Body of pancreas (tissue), 4 donors: ENCODE measurements at regions not wholly inside any gene's neighbourhood (a gene's known extent, or its start where the extent isn't known, plus 50 kb on each side); places are given as distances from the start of the nearest gene placed in this dataset.

Experiments used
- ATAC-seq: fragments of 150-250 bp; one replicate; pipeline ENCODE4 v1.9.1; 2016
- DNase-seq, 4 donors: peaks; one replicate each; pipeline ENCODE4 v3.0.0-alpha.2; 2019
- H3K27ac ChIP-seq, 4 donors: fragments of 200-600 bp; sonication (generic); 1 replicate in 3 of 4; 2 replicates in 1 of 4; pipeline versions ENCODE4 v1.5.1 to v1.6.1; 2016 to 2019; ENCODE audit warnings: mild to moderate bottlenecking in 1 of 4, mixed read lengths in 1 of 4, moderate library complexity in 1 of 4
- H3K27me3 ChIP-seq, 2 donors: fragments of 200-600 bp; sonication (generic); one replicate each; pipeline ENCODE4 v1.6.0; 2016; ENCODE audit warnings: mild to moderate bottlenecking in 1 of 2
- H3K36me3 ChIP-seq, 2 donors: fragments of 200-600 bp; sonication (generic); replicated peaks in 1 of 2; 2 replicates each; pipeline ENCODE4 v1.5.1; 2016; ENCODE audit warnings: low read depth in 2 of 2; ENCODE audit not compliant: insufficient read depth in 1 of 2
- H3K4me1 ChIP-seq: fragments of 200-600 bp; sonication (generic); one replicate; pipeline ENCODE4 v1.6.0; 2016
- H3K4me3 ChIP-seq, 2 donors: fragments of 200-600 bp; sonication (generic); 1 replicate in 1 of 2; 2 replicates in 1 of 2; pipeline ENCODE4 v1.5.1; 2016 to 2019
- H3K9me3 ChIP-seq, 3 donors: fragments of 200-600 bp; sonication (generic); 1 replicate in 2 of 3; 2 replicates in 1 of 3; pipeline ENCODE4 v1.5.1; 2016
- POLR2A ChIP-seq, 3 donors: fragments of 450-650 bp; IDR thresholded peaks; one replicate each; pipeline ENCODE4 v1.6.1; 2016; ENCODE audit warnings: antibody characterized with exemption in 3 of 3, mild to moderate bottlenecking in 2 of 3
- WGBS, 2 donors: methylation state at CpG; one replicate each; pipeline ENCODE4 v1.1.5; 2017; 5-methylcytosine and 5-hydroxymethylcytosine counted together
- intact Hi-C: fragments of 100-400 bp; cut with DNase I; formaldehyde crosslinking; loops from one replicate; pipeline ENCODE4 v1.15.1; 2023
- TF ChIP-seq, protein P1 (sequence below), 7 experiments: fragments of 450-650 bp in 4 of 7; fragments of 200-600 bp in 3 of 7; sonication (generic) in 3 of 7; IDR thresholded peaks; one replicate each; pipeline ENCODE4 v1.5.1; 2016 to 2019; ENCODE audit warnings: antibody characterized with exemption in 7 of 7

- Histone ChIP-seq H3K4me1 (no peaks in the 10 kb centered on the region), H3K27me3 (no peaks in the 10 kb centered on the region), H3K36me3 (no peaks in the 10 kb centered on the region), H3K27ac (no peak overlapping the region), H3K4me3 (no peak overlapping the region), H3K9me3 (no peaks in the 10 kb centered on the region)
- TF ChIP-seq, protein P1, sequence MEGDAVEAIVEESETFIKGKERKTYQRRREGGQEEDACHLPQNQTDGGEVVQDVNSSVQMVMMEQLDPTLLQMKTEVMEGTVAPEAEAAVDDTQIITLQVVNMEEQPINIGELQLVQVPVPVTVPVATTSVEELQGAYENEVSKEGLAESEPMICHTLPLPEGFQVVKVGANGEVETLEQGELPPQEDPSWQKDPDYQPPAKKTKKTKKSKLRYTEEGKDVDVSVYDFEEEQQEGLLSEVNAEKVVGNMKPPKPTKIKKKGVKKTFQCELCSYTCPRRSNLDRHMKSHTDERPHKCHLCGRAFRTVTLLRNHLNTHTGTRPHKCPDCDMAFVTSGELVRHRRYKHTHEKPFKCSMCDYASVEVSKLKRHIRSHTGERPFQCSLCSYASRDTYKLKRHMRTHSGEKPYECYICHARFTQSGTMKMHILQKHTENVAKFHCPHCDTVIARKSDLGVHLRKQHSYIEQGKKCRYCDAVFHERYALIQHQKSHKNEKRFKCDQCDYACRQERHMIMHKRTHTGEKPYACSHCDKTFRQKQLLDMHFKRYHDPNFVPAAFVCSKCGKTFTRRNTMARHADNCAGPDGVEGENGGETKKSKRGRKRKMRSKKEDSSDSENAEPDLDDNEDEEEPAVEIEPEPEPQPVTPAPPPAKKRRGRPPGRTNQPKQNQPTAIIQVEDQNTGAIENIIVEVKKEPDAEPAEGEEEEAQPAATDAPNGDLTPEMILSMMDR (IDR thresholded peaks at IDR 0.05): no peak
- TF ChIP-seq POLR2A (IDR thresholded peaks at IDR 0.05): no peak
- DNase-seq (no peak), ATAC-seq (no peak)
- 48 to 51% methylated on average over 8 of the region's 8 CpGs for WGBS, 2 donors
- intact Hi-C loops: no loop called here
Measured at GRCh38 chr18:75581336-75582131, 154.0 kb upstream of the SMIM21 start.

DNA sequence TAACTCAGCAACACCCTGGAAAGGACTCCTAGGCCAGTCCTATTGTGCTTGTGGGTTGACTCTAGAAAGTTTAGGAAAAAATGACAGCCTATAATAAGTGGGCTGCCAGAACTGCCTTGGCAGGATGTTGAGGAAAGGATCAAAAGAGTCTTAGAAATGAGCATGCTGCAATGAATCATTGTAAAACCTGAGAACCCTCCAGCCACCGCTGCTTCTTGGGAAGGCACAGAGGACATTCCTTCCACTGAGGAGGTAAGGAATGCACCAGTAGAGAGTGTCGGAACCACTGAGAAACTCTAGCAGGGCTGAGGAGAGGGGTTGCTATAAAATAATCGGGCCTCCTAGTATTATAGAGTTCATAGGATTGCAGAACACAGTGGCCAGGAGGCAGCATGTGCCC is 146.7 kb upstream of the SMIM21 start:
- H3K9me3 ChIP-seq: no peaks in the 10 kb centered on the region
- no peak for TF ChIP-seq POLR2A (IDR thresholded peaks at IDR 0.05)
- TF ChIP-seq, protein P1 (IDR thresholded peaks at IDR 0.05): no peak
- WGBS, 2 donors: 63 to 65% methylated on average over 3 of the region's 3 CpGs
- no peak for DNase-seq
- H3K4me3 ChIP-seq: no peak overlapping the region
- no peaks in the 10 kb centered on the region for H3K36me3 ChIP-seq
- no peaks in the 10 kb centered on the region for H3K4me1 ChIP-seq
- no peaks in the 10 kb centered on the region for H3K27me3 ChIP-seq
- no peak overlapping the region for H3K27ac ChIP-seq
- no peak for ATAC-seq
- intact Hi-C loops: no loop called here

DNA sequence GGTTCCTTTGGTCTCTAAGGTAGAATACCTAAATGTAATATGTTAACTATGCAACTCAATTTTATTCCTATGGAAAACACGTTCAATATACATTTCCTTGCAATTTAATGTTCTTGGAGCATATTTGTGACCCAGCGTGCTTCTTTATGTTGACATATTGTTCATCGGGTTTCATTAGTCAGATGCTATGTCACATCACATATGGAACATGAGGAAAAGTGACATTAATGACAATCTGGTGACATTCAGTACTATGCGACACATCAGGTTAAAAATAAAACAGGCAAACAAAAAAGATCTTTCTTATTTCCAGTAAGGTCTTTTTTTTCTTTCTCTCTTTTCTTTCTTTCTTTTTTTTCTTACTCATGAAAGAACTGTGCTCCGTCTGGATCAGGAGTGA is 135.6 kb upstream of the SMIM21 start:
- Histone ChIP-seq H3K4me1 (no peaks in the 10 kb centered on the region), H3K27me3 (no peaks in the 10 kb centered on the region), H3K4me3 (no peak overlapping the region), H3K9me3 (no peaks in the 10 kb centered on the region), H3K27ac (no peak overlapping the region), H3K36me3 (no peaks in the 10 kb centered on the region)
- WGBS, 2 donors: 64 to 72% methylated on average over 5 of the region's 5 CpGs
- intact Hi-C loops: no loop called here
- TF ChIP-seq, protein P1 (IDR thresholded peaks at IDR 0.05): no peak
- no peak for TF ChIP-seq POLR2A (IDR thresholded peaks at IDR 0.05)
- ATAC-seq: no peak
- no peak for DNase-seq

- H3K4me3 ChIP-seq: no peak overlapping the region
- 52 to 60% methylated on average over 5 of the region's 5 CpGs for WGBS, 2 donors
- H3K4me1 ChIP-seq: no peaks in the 10 kb centered on the region
- no peak for TF ChIP-seq POLR2A (IDR thresholded peaks at IDR 0.05)
- TF ChIP-seq, protein P1 (IDR thresholded peaks at IDR 0.05): no peak
- no peaks in the 10 kb centered on the region for H3K9me3 ChIP-seq
- no peak overlapping the region for H3K27ac ChIP-seq
- no peaks in the 10 kb centered on the region for H3K27me3 ChIP-seq
- no peak for DNase-seq
- no peak for ATAC-seq
- no peaks in the 10 kb centered on the region for H3K36me3 ChIP-seq
- intact Hi-C loops: no loop called here
Measured at GRCh38 chr18:75562216-75562615, 134.7 kb upstream of the SMIM21 start.

DNA sequence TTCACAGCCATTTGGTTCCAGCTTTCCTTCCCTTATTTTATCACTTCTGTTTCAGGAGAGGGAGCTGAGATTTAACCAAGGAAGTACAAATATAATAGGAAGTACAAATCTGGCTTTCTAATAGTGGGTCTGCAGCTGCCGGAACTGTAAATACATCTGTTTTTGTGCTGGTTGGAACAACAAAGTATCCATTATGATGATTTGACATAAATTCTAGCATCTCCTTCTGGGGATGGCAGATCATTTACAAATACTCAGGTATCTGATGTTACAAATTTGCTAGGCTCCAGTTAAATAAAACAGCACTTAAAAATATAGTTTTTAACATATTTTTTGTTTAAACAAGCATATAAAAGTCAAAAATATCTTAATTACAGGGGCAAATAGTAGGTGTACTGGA is 131.3 kb upstream of the SMIM21 start:
- no peak overlapping the region for H3K4me3 ChIP-seq
- no peaks in the 10 kb centered on the region for H3K4me1 ChIP-seq
- 52 to 56% methylated on average over 1 of the region's 1 CpG for WGBS, 2 donors

More for the DNA sequence above, 131.3 kb upstream of the SMIM21 start:
- DNase-seq: no peak
- H3K9me3 ChIP-seq: no peaks in the 10 kb centered on the region
- ATAC-seq: no peak
- intact Hi-C loops: no loop called here
- H3K27me3 ChIP-seq: no peaks in the 10 kb centered on the region
- H3K27ac ChIP-seq: no peak overlapping the region
- H3K36me3 ChIP-seq: no peaks in the 10 kb centered on the region
- no peak for TF ChIP-seq POLR2A (IDR thresholded peaks at IDR 0.05)
